SK-N-MC (cell line): ENCODE measurements at regions not wholly inside any gene's neighbourhood (a gene's known extent, or its start where the extent isn't known, plus 50 kb on each side); places are given as distances from the start of the nearest gene placed in this dataset.

ENCODE experiments used
- EZH2 ChIP-seq: fragments of 200-600 bp; sonication (generic); IDR thresholded peaks from one replicate; pipeline ENCODE4 v1.6.1; 2017; ENCODE audit warnings: antibody characterized with exemption
- POLR2AphosphoS5 ChIP-seq: IDR thresholded peaks from 2 replicates; pipeline ENCODE4 v1.6.1; 2012; ENCODE audit warnings: mild to moderate bottlenecking, low read depth, low read length, borderline replicate concordance

DNA sequence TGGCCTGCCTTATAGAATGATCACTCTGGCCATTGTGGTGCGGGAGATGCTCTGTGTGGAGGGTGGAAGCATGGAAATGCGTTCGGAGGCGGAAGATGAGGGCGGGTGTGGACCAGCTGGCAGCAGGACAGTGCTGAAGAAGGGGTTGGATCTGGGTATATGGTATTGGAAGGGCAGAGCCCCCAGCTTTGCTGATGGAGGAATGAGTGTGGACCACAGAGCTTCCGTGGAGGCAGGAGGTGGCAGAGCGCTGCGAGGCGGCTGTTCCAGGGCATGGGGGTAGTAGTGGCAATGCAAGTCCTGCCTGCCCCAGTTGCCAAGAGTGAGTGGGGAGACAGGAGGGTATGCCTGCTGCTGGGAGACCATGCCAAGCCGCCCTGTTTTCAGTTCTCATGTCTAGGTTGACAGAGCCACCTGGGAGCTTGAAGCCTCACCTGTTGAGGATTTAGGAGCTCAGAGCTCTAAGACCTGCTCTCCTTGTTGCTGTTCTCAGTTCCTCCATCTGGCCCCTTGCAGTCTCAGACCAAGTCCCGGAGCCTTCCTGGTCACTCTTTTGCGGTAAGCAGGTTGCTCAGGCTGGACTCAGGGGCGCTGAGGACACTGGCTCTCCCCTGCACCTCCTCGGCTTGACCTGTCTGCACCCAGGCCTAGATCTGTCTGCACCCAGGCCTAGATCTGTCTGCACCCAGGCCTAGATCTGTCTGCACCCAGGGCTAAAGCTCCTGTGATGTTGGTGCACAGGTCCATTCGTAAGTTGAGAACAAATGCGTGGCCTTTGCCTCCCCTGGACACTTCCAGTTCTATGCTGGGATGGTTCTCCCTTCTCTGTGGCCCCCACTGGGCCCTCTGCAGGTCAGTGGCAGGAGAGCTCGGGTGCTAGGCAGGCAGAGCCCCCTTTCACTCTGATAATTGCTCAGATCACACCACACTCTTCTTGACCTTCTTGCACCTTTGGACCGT lies 290.5 kb upstream of the HS6ST1 start:
- TF ChIP-seq POLR2AphosphoS5: no peak
- TF ChIP-seq EZH2: no peak
